ENCODE measurements at regions not wholly inside any gene's neighbourhood (a gene's known extent, or its start where the extent isn't known, plus 50 kb on each side); places are given as distances from the start of the nearest gene placed in this dataset.

DNA sequence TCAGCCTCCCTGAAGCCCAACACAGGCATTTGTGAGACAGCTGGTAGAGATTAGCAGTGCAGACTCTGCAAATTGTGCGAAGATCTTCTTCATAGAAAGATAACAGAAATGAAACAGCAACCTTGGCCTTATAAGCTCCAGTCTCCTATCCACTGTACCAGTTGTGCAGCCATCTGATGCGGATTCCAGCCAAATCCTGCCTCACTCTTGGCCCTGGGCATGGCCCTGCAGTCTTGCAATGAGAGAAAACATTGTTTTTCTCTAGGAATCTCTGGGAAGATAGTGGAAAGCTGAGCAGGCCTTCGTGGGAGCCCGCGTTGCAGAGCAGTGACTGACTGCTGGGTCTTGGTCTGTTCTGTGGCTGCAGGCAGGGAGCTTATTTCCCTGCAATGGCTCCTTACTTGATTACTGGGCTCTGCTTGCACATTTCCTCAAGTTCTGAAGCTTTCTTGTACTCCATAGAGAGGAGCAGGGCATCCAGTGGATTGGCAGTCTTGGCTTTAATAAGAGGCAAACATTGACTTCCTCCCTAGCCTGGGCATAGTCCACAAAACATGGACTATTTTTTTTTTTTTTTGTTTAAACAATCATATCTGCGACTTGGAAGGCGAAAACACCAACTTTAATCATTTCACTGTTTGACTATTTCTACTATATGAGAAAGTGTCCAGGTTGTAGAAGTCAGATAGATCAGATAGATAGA lies 193.0 kb downstream of the ACTR3 start:
- TF ChIP-seq, protein P1, sequence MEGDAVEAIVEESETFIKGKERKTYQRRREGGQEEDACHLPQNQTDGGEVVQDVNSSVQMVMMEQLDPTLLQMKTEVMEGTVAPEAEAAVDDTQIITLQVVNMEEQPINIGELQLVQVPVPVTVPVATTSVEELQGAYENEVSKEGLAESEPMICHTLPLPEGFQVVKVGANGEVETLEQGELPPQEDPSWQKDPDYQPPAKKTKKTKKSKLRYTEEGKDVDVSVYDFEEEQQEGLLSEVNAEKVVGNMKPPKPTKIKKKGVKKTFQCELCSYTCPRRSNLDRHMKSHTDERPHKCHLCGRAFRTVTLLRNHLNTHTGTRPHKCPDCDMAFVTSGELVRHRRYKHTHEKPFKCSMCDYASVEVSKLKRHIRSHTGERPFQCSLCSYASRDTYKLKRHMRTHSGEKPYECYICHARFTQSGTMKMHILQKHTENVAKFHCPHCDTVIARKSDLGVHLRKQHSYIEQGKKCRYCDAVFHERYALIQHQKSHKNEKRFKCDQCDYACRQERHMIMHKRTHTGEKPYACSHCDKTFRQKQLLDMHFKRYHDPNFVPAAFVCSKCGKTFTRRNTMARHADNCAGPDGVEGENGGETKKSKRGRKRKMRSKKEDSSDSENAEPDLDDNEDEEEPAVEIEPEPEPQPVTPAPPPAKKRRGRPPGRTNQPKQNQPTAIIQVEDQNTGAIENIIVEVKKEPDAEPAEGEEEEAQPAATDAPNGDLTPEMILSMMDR (IDR thresholded peaks at IDR 0.05; ENCODE audit: low read depth, low read length): no peak
- no peak overlapping the region for H3K4me3 ChIP-seq (ENCODE audit: low read depth, low read length)
- no peak for DNase-seq (ENCODE audit: low read depth, low spot score)
- in situ Hi-C loops (cut with HindIII; ENCODE audit: low sequenced_read_pairs): no loop called here

DNA sequence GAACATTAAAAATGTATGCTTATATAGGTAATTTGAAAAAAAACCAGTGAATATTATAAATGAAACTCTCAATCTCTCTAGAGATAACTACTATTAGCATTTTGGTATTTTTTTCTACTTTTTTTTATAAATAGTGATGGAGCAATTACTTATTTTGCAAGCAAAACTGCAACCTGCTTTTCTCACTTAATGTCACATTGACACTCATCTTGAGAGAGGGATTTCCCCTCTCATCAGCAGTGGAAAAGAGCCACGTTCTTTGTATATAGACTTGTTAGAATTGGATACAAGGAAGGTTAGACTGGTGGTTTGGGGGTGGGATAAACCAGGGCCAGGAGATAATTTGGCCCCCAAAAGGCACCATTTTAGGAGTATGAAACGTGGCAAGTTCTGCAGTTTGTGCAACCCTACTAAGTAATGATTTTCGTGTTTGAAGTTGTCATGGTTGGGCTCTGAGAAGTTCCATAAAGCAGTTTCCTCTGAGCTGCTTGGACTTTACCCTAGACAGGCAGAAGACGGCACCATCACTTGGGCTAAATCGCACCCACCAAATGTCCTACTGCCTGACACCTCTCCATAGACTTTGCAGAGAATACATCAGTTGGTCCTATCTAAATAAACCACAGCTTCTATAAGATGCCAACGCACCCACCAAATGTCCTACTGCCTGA lies 194.0 kb downstream of the ACTR3 start:
- in situ Hi-C loops (cut with HindIII; ENCODE audit: low sequenced_read_pairs): no loop called here
- DNase-seq (ENCODE audit: low read depth, low spot score): no peak
- no peak overlapping the region for H3K4me3 ChIP-seq (ENCODE audit: low read depth, low read length)
- TF ChIP-seq, protein P1 (IDR thresholded peaks at IDR 0.05; ENCODE audit: low read depth, low read length): no peak

DNA sequence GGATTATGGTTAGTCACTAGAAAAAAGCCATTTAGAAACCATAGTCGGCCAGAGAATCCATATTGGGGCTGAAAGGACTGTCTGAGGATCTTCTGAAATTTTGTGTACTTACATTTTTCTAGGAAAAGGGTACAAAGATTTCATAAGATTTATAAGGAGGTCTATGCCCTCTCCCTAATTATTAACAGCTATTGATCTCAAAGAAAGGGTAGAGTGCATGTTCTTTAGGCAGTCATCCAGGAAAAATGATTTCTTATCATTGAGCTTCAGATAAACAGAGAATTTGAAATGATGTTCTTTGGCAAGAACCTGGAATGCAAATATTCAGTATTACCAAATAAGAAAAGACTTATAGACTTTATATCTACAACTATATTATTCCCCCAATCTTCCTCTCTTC lies 195.3 kb downstream of the ACTR3 start:
- TF ChIP-seq, protein P1 (IDR thresholded peaks at IDR 0.05; ENCODE audit: low read depth, low read length): no peak
- in situ Hi-C loops (cut with HindIII; ENCODE audit: low sequenced_read_pairs): no loop called here
- DNase-seq (ENCODE audit: low read depth, low spot score): no peak
- H3K4me3 ChIP-seq (ENCODE audit: low read depth, low read length): no peak overlapping the region

DNA sequence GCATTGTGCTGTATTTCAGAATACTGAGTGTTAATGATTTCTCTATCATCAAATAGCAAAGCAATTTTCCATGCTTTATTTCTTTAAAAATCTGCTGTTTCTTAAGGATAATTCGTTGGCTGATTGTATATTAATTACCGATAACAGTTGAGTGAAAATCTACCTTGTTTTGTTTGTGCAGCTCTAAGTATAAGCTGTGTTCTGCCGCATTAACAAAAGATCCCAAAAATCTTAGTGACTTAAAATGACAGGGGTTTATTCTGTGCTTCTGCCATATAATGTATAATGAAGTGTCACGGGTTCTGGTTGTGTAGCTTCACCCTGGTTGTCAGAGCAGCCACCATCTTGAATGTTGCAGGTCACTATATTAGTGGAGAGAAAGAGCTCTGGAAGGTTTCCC lies 196.1 kb downstream of the ACTR3 start:
- in situ Hi-C loops (cut with HindIII; ENCODE audit: low sequenced_read_pairs): no loop called here
- H3K4me3 ChIP-seq (ENCODE audit: low read depth, low read length): no peak overlapping the region
- no peak for DNase-seq (ENCODE audit: low read depth, low spot score)
- TF ChIP-seq, protein P1 (IDR thresholded peaks at IDR 0.05; ENCODE audit: low read depth, low read length): no peak

DNA sequence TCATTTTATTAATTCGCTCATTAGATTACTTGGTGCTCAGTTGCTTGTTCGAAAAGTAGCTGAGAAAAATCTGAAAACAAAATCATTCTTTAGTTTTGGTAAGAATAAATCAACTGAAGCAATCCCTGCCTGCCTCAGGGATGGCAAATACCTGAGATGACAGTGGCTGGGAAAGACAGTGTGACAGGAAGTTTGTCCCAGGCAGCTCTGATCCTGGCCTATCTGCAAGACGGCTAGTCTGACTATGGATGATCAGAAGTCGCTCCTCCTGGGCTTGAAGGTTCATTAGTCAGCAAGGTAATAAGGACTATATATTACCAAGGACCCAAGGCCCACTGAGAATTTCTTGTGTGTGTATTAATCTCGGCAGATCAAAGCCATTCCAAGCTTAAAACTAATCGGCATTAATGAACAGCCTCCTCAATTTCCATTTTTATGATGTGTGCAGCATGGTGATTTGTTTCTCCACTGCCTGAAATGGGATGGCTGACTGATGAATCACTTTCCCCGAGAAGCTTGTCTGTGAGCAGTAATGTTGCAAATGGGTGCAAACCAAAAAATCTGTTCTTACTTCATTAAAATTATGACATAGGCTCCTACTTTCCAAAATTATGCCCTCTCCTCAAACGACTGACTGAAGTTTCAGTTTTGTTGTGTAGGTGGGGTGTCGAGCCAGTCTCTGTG lies 199.9 kb downstream of the ACTR3 start:
- DNase-seq (ENCODE audit: low read depth, low spot score): no peak
- in situ Hi-C loops (cut with HindIII; ENCODE audit: low sequenced_read_pairs): no loop called here
- no peak overlapping the region for H3K4me3 ChIP-seq (ENCODE audit: low read depth, low read length)
- TF ChIP-seq, protein P1 (IDR thresholded peaks at IDR 0.05; ENCODE audit: low read depth, low read length): no peak

DNA sequence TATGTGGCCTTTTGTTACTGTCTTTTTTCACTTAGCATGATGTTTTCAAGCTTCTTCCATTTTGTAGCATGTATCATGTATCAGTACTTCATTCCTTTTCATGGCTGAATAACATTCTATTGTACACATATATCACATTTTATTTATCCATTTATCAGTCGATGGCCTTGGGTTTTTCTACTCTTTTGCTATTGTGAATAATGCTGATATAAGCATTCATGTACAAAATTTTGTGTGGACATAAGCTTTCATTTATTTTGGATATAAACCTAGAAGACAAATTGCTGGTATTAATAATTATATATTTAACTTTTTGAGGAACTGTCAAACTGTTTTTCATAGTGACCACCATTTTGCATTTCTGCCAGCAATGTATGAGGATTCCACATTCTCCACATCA lies 201.1 kb downstream of the ACTR3 start:
- H3K4me3 ChIP-seq (ENCODE audit: low read depth, low read length): no peak overlapping the region
- in situ Hi-C loops (cut with HindIII; ENCODE audit: low sequenced_read_pairs): no loop called here
- DNase-seq (ENCODE audit: low read depth, low spot score): no peak
- TF ChIP-seq, protein P1 (IDR thresholded peaks at IDR 0.05; ENCODE audit: low read depth, low read length): no peak

Data from astrocyte of the spinal cord (primary cell).